AG04450 (cell line): ENCODE measurements at regions not wholly inside any gene's neighbourhood (a gene's known extent, or its start where the extent isn't known, plus 50 kb on each side); places are given as distances from the start of the nearest gene placed in this dataset.

Experiments used
- CTCF ChIA-PET: fragments of 300-600, 350-600 bp; formaldehyde crosslinking; extraction: SDS; loops from one replicate; lab custom pipeline; 2022; ENCODE audit warnings: antibody characterized with exemption, inconsistent platforms; lab: Charles Lee
- POLR2A ChIA-PET: fragments of 350-600 bp; formaldehyde crosslinking; extraction: SDS; loops from one replicate; lab custom pipeline; 2021; ENCODE audit warnings: antibody characterized with exemption, inconsistent platforms; lab: Yijun Ruan, JAX
- DNase-seq: peaks from one replicate; pipeline ENCODE4 v3.0.0-alpha.2; 2011; ENCODE audit warnings: low read depth, low spot score
- H3K27ac ChIP-seq: one replicate; pipeline ENCODE4 v1.5.1; 2012; ENCODE audit warnings: low read depth, low read length, control low read depth
- H3K27me3 ChIP-seq: one replicate; pipeline ENCODE4 v1.6.0; 2012; ENCODE audit warnings: low read length; ENCODE audit not compliant: control insufficient read depth, insufficient read depth
- H3K4me3 ChIP-seq: 2 replicates; pipeline ENCODE4 v1.5.1; 2011; ENCODE audit warnings: mild to moderate bottlenecking, low read depth, low read length, control low read depth
- H3K9me3 ChIP-seq: 2 replicates; pipeline ENCODE4 v1.5.1; 2012; ENCODE audit warnings: low read length; ENCODE audit not compliant: control insufficient read depth, insufficient read depth
- CTCF ChIP-seq: IDR thresholded peaks from 2 replicates; pipeline ENCODE4 v1.5.1; 2011; ENCODE audit warnings: low read depth, low read length, control low read depth, inconsistent platforms

GRCh38 chr5:82384034-82384750 is 106.0 kb upstream of the RPS23 start:
- H3K27ac ChIP-seq: no peak overlapping the region
- POLR2A ChIA-PET: no interaction called here
- CTCF ChIA-PET: interaction anchor here (0.6 kb wide), 1 partner anchor 331 kb away, joined by 3 read pairs; no protein-coding TSS in a partner anchor

GRCh38 chr5:82381591-82381990 is 103.4 kb upstream of the RPS23 start:
- TF ChIP-seq CTCF: no peak
- POLR2A ChIA-PET: no interaction called here
- H3K27ac ChIP-seq: no peak overlapping the region
- no peaks in the 10 kb centered on the region; the same call in 1 of the 2 replicates for H3K9me3 ChIP-seq
- no peak overlapping the region for H3K4me3 ChIP-seq
- CTCF ChIA-PET: no interaction called here
- no peak for DNase-seq
- H3K27me3 ChIP-seq: no peaks in the 10 kb centered on the region

More at GRCh38 chr5:82384034-82384750, 106.0 kb upstream of the RPS23 start:
- Histone ChIP-seq H3K27me3 (no peaks in the 10 kb centered on the region), H3K9me3 (no peaks in the 10 kb centered on the region; the same call in 1 of the 2 replicates), H3K4me3 (no peak overlapping the region)
- TF ChIP-seq CTCF: no peak
- no peak for DNase-seq

GRCh38 chr5:82376307-82376706 is 98.2 kb upstream of the RPS23 start:
- H3K27me3 ChIP-seq: no peaks in the 10 kb centered on the region
- no peak for TF ChIP-seq CTCF
- DNase-seq: no peak
- no peaks in the 10 kb centered on the region; the same call in 1 of the 2 replicates for H3K9me3 ChIP-seq
- H3K27ac ChIP-seq: no peak overlapping the region
- no peak overlapping the region for H3K4me3 ChIP-seq
- ChIA-PET POLR2A (no interaction called here), CTCF (interaction anchor here (0.6 to 0.7 kb wide), 2 partner anchors 25 to 1550 kb away, joined by 3 to 5 read pairs; no protein-coding TSS in a partner anchor)

GRCh38 chr5:82375488-82376244 is 97.5 kb upstream of the RPS23 start:
- no peaks in the 10 kb centered on the region for H3K27me3 ChIP-seq
- POLR2A ChIA-PET: no interaction called here
- CTCF ChIA-PET: interaction anchor here (0.6 kb wide), 1 partner anchor 1551 kb away, joined by 3 read pairs; no protein-coding TSS in a partner anchor
- no peak for DNase-seq
- H3K4me3 ChIP-seq: no peak overlapping the region
- no peak for TF ChIP-seq CTCF
- no peaks in the 10 kb centered on the region; the same call in 1 of the 2 replicates for H3K9me3 ChIP-seq
- H3K27ac ChIP-seq: no peak overlapping the region

- POLR2A ChIA-PET: no interaction called here
- DNase-seq: no peak
- no peaks in the 10 kb centered on the region for H3K27me3 ChIP-seq
- no peak for TF ChIP-seq CTCF
- H3K27ac ChIP-seq: no peak overlapping the region
- CTCF ChIA-PET: interaction anchor here (0.6 to 1.7 kb wide), 2 partner anchors 63 to 279 kb away, joined by 4 to 9 read pairs; no protein-coding TSS in a partner anchor
- H3K4me3 ChIP-seq: no peak overlapping the region
- no peaks in the 10 kb centered on the region; the same call in 1 of the 2 replicates for H3K9me3 ChIP-seq
These were observed 96.5 kb upstream of the RPS23 start for GRCh38 chr5:82374637-82375036.
